HG03565 (cell line): ENCODE measurements at regions not wholly inside any gene's neighbourhood (a gene's known extent, or its start where the extent isn't known, plus 50 kb on each side); places are given as distances from the start of the nearest gene placed in this dataset.
"Not testable (repeated sequence)": the region's sequence is repeated elsewhere in the genome, so short reads cannot be mapped to it uniquely, and the experiment has no call there.

Experiments used
- ATAC-seq: cut with Tn5 transposase; IDR thresholded peaks from one replicate; pipeline ENCODE4 v1.9.1; 2021; ENCODE audit warnings: mild to moderate bottlenecking, moderate library complexity; ENCODE audit not compliant: unreplicated experiment

- no peak for ATAC-seq
Measured at GRCh38 chr12:24522736-24523135, 426.2 kb downstream of the BCAT1 start.

GRCh38 chr12:24519759-24520158, 429.1 kb downstream of the BCAT1 start:
- no peak for ATAC-seq

- no peak for ATAC-seq
Measured at GRCh38 chr12:24517000-24517399, 431.9 kb downstream of the BCAT1 start.

- ATAC-seq: no peak
Measured at GRCh38 chr12:24510581-24511125, 438.2 kb downstream of the BCAT1 start.

GRCh38 chr12:24507827-24508226, 441.1 kb downstream of the BCAT1 start:
- no peak for ATAC-seq

GRCh38 chr12:24505366-24506015, 443.4 kb downstream of the BCAT1 start:
- no peak for ATAC-seq

- ATAC-seq: not testable (repeated sequence)
Measured at GRCh38 chr12:24503477-24503876, 445.4 kb downstream of the BCAT1 start.

GRCh38 chr12:24500831-24501230, 448.1 kb downstream of the BCAT1 start:
- ATAC-seq: no peak

GRCh38 chr12:24500421-24500820, 448.5 kb downstream of the BCAT1 start:
- no peak for ATAC-seq

GRCh38 chr12:24499151-24500146, 449.5 kb downstream of the BCAT1 start:
- no peak for ATAC-seq

GRCh38 chr12:24496755-24497154, 452.1 kb downstream of the BCAT1 start:
- ATAC-seq: no peak

- no peak for ATAC-seq
Measured at GRCh38 chr12:24494401-24494800, 454.5 kb downstream of the BCAT1 start.

GRCh38 chr12:24491968-24492367, 456.9 kb downstream of the BCAT1 start:
- no peak for ATAC-seq

GRCh38 chr12:24489939-24490338, 459.0 kb downstream of the BCAT1 start:
- no peak for ATAC-seq

GRCh38 chr12:24488906-24489619, 459.8 kb downstream of the BCAT1 start:
- ATAC-seq: no peak

GRCh38 chr12:24488091-24488596, 460.8 kb downstream of the BCAT1 start:
- ATAC-seq: no peak

- ATAC-seq: no peak
Measured at GRCh38 chr12:24487606-24488005, 461.3 kb downstream of the BCAT1 start.

- no peak for ATAC-seq
Measured at GRCh38 chr12:24483732-24484131, 465.2 kb downstream of the BCAT1 start.

GRCh38 chr12:24482882-24483604, 465.9 kb downstream of the BCAT1 start:
- ATAC-seq: no peak

GRCh38 chr12:24482044-24482443, 466.9 kb downstream of the BCAT1 start:
- ATAC-seq: no peak
